Fibroblast of pulmonary artery (primary cell): ENCODE measurements at regions not wholly inside any gene's neighbourhood (a gene's known extent, or its start where the extent isn't known, plus 50 kb on each side); places are given as distances from the start of the nearest gene placed in this dataset.
"Not testable (repeated sequence)": the region's sequence is repeated elsewhere in the genome, so short reads cannot be mapped to it uniquely, and the experiment has no call there.

ENCODE experiments used
- DNase-seq: peaks from one replicate; pipeline ENCODE4 v3.0.0-alpha.2; 2010; ENCODE audit warnings: low read depth
- H3K4me3 ChIP-seq: replicated peaks from 2 replicates; pipeline ENCODE4 v1.5.1; 2011; ENCODE audit warnings: low read depth, mild to moderate bottlenecking, control low read depth, low read length, moderate library complexity
- TF ChIP-seq, protein P1 (sequence below): IDR thresholded peaks from 2 replicates; pipeline ENCODE4 v1.5.1; 2011; ENCODE audit warnings: mild to moderate bottlenecking, control low read depth, low read length, inconsistent platforms; ENCODE audit errors: missing control alignments

- TF ChIP-seq, protein P1, sequence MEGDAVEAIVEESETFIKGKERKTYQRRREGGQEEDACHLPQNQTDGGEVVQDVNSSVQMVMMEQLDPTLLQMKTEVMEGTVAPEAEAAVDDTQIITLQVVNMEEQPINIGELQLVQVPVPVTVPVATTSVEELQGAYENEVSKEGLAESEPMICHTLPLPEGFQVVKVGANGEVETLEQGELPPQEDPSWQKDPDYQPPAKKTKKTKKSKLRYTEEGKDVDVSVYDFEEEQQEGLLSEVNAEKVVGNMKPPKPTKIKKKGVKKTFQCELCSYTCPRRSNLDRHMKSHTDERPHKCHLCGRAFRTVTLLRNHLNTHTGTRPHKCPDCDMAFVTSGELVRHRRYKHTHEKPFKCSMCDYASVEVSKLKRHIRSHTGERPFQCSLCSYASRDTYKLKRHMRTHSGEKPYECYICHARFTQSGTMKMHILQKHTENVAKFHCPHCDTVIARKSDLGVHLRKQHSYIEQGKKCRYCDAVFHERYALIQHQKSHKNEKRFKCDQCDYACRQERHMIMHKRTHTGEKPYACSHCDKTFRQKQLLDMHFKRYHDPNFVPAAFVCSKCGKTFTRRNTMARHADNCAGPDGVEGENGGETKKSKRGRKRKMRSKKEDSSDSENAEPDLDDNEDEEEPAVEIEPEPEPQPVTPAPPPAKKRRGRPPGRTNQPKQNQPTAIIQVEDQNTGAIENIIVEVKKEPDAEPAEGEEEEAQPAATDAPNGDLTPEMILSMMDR = no peak
- H3K4me3 ChIP-seq = no peak overlapping the region
- DNase-seq = no peak
Measured at GRCh38 chr1:93765099-93765498, 83.5 kb upstream of the BCAR3 start.

DNA sequence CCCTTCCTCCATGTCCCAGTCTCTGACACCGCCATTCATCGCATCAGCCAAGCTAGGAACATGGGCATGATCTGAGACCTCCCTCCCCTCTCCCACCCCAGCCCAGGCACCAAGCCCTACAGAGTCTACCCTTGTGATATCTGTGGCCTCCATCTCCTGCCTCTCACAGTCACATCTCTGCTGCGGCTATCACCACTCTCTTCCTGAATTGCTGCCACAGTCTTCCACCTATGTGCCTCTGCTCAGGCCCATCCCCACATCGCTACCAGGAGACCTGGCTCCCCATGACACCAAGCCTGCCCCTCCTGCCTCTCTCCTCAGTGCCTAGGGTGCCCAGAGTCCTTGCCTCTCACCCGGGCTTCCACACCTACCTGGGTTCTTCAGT lies 82.7 kb upstream of the BCAR3 start:
- no peak overlapping the region for H3K4me3 ChIP-seq
- DNase-seq = no peak
- TF ChIP-seq, protein P1 = no peak

DNA sequence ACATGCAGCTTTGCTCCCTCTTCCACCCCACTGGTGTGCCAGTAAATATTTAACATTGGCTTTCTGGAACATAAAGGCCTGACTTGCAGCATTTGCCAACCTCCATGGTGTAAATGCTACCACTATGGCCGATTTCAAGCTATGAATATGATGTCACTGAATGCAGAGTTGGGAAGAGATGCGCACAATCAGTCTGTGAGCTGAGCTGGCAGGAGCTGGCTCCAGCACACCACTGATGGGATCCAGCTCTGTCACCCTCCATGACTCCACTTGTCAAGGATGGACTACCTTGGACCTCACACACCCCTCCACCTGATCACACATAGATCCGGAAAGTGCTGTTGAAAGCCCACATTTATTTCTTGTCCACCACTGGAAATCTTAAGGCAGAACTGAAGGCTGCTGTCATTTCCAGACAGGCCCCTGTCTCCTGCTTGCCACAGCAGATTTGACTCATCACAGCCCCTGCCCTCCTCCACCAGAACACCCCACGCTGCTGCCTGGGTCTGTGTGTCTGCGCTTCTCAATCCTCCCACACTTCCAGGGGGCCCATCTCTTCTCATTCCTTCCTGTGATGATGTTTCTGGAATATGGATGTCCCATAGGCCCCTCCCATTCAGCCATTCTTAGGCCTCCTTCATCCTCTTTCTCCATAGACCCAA lies 82.2 kb upstream of the BCAR3 start:
- H3K4me3 ChIP-seq = no peak overlapping the region
- no peak for DNase-seq
- TF ChIP-seq, protein P1 = no peak

GRCh38 chr1:93758842-93759515 lies 77.3 kb upstream of the BCAR3 start:
- peak; percentile 98 for DNase-seq

GRCh38 chr1:93757256-93758036 lies 75.8 kb upstream of the BCAR3 start:
- no peak for DNase-seq
- TF ChIP-seq, protein P1 = no peak
- H3K4me3 ChIP-seq = no peak overlapping the region

More at GRCh38 chr1:93758842-93759515, 77.3 kb upstream of the BCAR3 start:
- H3K4me3 ChIP-seq = no peak overlapping the region
- TF ChIP-seq, protein P1 = peak; percentile 22

- H3K4me3 ChIP-seq = no peak overlapping the region
- TF ChIP-seq, protein P1 = no peak
- DNase-seq = no peak
Measured at GRCh38 chr1:93756657-93757056, 75.0 kb upstream of the BCAR3 start.

- H3K4me3 ChIP-seq, DNase-seq: not testable (repeated sequence)
Measured at GRCh38 chr1:93755251-93755715, 73.6 kb upstream of the BCAR3 start.
